ENCODE measurements at regions not wholly inside any gene's neighbourhood (a gene's known extent, or its start where the extent isn't known, plus 50 kb on each side); places are given as distances from the start of the nearest gene placed in this dataset.

DNA sequence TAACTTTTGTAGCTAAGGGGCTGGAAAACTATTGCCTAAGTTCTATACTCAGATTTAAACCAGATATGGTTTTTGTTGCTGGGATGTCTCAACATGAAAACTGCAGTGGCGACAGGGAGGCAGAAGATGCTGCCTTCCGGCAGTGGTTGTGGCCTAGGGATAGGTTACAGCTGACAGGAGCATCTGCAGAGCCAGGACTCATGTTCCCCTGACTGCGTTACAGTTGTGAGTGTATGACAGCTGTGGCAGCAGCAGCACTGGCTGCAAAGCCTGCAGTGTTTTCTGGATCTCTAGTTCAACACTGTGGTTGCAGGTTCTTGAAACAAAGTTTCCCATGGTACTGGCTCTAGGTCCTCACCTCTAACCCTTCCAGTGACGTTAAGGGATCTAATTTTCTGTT is 498.8 kb upstream of the CDH18 start:
- no peaks in the 10 kb centered on the region for H3K36me3 Mint-ChIP-seq (ENCODE audit: insufficient read depth)
- H3K27me3 Mint-ChIP-seq, result no peaks in the 10 kb centered on the region
- H3K4me1 Mint-ChIP-seq (ENCODE audit: low read depth in 2 of 2), result no peaks in the 10 kb centered on the region
- peaks cover 0 to 19% of the 10 kb centered on the region in 2 donors for H3K9me3 Mint-ChIP-seq
- no peak overlapping the region for H3K27ac Mint-ChIP-seq
- DNase-seq, result no peak
- H3K4me3 Mint-ChIP-seq, result no peak overlapping the region
- no peak for ATAC-seq (replicated peaks)

DNA sequence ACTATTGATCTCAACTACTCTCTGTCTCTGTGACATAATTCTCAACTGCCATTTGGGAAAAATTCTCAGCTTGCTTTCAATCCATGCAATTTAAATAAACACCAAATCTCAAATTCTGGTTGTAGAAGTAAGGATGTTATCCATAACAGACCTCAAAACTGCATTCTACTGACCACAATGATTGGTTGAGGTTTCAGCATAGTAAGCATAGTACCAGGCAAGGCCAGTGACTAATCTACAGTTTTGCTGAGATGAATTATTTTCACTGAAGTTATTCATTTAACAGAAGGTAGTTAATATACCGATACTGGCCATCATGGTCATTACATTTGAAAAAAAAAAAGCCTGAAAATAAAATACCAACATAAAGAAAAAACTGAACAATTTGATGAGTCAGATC is 488.0 kb upstream of the CDH18 start:
- Mint-ChIP-seq H3K27ac (no peak overlapping the region), H3K4me3 (no peak overlapping the region), H3K27me3 (no peaks in the 10 kb centered on the region), H3K9me3 (peaks cover 10 to 16% of the 10 kb centered on the region in 2 donors), H3K4me1 (ENCODE audit: low read depth in 2 of 2) (no peaks in the 10 kb centered on the region), H3K36me3 (ENCODE audit: insufficient read depth) (no peaks in the 10 kb centered on the region)
- no peak for ATAC-seq (replicated peaks)
- DNase-seq, result no peak

DNA sequence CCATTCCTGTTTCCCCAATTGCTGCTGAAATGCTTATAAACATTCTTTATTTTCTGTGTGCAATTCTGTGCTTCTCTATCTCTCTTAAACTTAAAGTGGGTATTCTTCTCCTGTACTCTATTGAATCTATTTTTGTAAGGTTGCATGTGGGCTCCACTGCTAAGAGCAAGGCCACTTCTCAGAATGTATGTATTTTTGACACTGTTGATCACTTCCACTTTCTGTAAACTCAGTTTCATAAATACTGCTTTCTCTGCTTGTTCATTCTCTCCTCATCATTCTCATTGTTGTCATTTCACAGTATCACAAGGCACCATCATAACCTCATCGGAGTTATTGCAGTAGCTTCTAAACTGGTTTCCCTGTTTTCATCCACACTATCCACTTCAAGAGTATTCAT is 483.0 kb upstream of the CDH18 start:
- Mint-ChIP-seq H3K4me1 (ENCODE audit: low read depth in 2 of 2) (no peaks in the 10 kb centered on the region), H3K4me3 (no peak overlapping the region), H3K27me3 (no peaks in the 10 kb centered on the region), H3K36me3 (ENCODE audit: insufficient read depth) (no peaks in the 10 kb centered on the region), H3K27ac (no peak overlapping the region), H3K9me3 (peaks cover 0 to 3% of the 10 kb centered on the region in 2 donors)
- ATAC-seq (replicated peaks) (no peak), DNase-seq (no peak)

DNA sequence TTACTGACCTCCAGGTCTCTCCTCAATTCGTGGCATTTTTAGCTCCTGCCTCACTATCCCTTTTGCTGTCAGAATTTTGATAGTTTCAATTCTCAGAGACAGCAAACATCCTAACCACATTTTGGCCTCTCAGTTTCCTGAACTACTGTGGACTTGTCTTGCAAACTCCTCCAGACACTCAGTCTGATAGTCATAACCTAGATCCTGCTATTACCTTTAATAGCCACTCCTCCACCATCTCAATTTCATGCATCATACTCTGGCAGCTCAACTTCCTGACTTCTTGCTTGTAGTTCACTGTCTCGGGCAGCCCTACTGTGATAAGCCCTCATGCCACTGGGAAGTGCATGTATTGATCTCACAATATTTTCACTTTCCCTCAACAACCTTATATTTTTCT is 481.8 kb upstream of the CDH18 start:
- Mint-ChIP-seq H3K27me3 (no peaks in the 10 kb centered on the region), H3K27ac (no peak overlapping the region), H3K9me3 (peaks cover 5% of the 10 kb centered on the region in 2 donors), H3K4me3 (no peak overlapping the region), H3K4me1 (ENCODE audit: low read depth in 2 of 2) (no peaks in the 10 kb centered on the region), H3K36me3 (ENCODE audit: insufficient read depth) (no peaks in the 10 kb centered on the region)
- no peak for ATAC-seq (replicated peaks)
- DNase-seq, result no peak

DNA sequence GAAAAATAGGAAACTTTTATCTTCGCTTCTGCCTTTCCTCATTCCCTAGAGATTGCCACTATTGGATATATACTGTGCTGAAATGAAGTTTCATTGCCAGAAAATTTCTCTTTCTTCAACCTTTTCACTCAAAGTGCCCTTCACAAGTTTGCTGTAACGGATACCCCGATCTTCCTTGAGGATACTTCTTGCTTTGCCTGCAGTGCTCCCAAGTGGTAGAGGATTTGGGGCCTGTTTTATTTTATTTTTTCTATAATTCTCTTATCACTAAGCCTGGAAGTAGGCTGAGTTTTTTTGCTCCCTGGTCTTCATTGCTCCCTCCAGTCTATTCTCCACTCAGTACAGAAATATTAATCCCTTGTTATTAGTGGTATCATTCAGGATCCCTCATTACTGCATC is 481.4 kb upstream of the CDH18 start:
- ATAC-seq (replicated peaks) (no peak), DNase-seq (no peak)
- Mint-ChIP-seq H3K4me1 (ENCODE audit: low read depth in 2 of 2) (no peaks in the 10 kb centered on the region), H3K36me3 (ENCODE audit: insufficient read depth) (no peaks in the 10 kb centered on the region), H3K9me3 (peaks cover 8 to 9% of the 10 kb centered on the region in 2 donors), H3K27me3 (no peaks in the 10 kb centered on the region), H3K4me3 (no peak overlapping the region), H3K27ac (no peak overlapping the region)

DNA sequence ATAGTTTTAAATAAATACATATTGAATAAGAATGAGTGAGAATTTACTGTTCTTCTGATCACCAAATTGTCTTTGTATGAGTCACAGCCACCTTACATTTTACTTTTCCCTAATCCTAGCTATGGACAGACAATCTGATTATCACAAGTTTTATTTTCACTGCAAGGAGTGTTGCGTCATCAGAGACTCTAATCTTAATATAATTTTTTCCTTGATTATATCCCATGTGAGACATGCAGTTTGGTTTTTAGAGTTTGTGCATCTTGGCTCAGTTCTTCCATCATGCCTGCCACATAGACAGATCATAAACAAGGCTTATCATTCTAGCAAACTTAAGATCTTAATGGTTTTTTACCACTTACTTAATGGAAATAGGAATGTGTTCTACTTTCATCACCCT is 478.5 kb upstream of the CDH18 start:
- Mint-ChIP-seq H3K4me1 (ENCODE audit: low read depth in 2 of 2) (no peaks in the 10 kb centered on the region), H3K27ac (no peak overlapping the region), H3K4me3 (no peak overlapping the region), H3K27me3 (no peaks in the 10 kb centered on the region), H3K9me3 (peaks cover 11 to 19% of the 10 kb centered on the region in 2 donors), H3K36me3 (ENCODE audit: insufficient read depth) (no peaks in the 10 kb centered on the region)
- DNase-seq (no peak), ATAC-seq (replicated peaks) (no peak)

DNA sequence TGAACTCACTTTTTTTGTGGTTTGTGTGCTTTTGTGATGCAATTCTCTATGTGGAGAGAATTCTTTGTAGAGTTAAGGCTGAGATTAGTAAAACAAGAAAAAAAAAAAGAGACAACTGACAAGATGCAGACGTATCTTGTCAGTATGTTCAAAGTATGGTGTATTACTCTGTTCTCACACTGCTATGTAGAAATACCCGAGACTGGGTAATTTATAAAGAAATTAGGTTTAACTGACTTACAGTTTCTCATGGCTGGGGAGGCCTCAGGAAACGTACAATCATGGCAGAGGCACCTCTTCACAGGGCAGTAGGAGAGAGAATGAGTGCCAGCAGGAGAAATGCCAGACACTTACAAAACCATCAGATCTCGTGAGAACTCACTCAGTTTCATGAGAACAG is 475.2 kb upstream of the CDH18 start:
- Mint-ChIP-seq H3K36me3 (ENCODE audit: insufficient read depth) (no peaks in the 10 kb centered on the region), H3K4me3 (no peak overlapping the region), H3K27ac (no peak overlapping the region), H3K27me3 (no peaks in the 10 kb centered on the region), H3K4me1 (ENCODE audit: low read depth in 2 of 2) (no peaks in the 10 kb centered on the region), H3K9me3 (peaks cover 10 to 27% of the 10 kb centered on the region in 2 donors)
- ATAC-seq (replicated peaks), result no peak
- DNase-seq, result no peak

DNA sequence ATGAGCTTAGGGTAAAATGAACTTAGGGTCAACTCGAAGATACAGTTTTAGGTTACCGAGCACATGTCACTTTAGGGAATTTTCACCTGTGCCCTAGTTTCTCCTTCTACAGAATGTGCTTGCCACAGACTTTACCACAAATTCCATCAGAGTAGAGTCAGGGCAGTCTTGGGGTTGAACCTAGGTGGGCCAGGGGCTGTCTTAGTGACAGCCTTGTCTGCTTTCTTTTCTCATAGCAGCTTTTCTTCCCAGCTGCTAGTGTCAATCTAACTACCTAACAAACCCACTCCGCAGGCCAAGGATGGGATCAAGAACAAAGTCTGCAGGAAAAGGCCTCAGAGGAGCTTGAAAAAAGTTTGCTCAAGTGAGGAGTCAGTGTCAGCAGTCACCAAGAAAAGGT is 458.1 kb upstream of the CDH18 start:
- H3K27ac Mint-ChIP-seq, result no peak overlapping the region
- H3K4me3 Mint-ChIP-seq, result no peak overlapping the region
- no peaks in the 10 kb centered on the region for H3K27me3 Mint-ChIP-seq
- H3K4me1 Mint-ChIP-seq (ENCODE audit: low read depth in 2 of 2), result no peaks in the 10 kb centered on the region
- H3K9me3 Mint-ChIP-seq, result peaks cover 0 to 4% of the 10 kb centered on the region in 2 donors
- no peak for ATAC-seq (replicated peaks)
- H3K36me3 Mint-ChIP-seq (ENCODE audit: insufficient read depth), result no peaks in the 10 kb centered on the region
- no peak for DNase-seq

DNA sequence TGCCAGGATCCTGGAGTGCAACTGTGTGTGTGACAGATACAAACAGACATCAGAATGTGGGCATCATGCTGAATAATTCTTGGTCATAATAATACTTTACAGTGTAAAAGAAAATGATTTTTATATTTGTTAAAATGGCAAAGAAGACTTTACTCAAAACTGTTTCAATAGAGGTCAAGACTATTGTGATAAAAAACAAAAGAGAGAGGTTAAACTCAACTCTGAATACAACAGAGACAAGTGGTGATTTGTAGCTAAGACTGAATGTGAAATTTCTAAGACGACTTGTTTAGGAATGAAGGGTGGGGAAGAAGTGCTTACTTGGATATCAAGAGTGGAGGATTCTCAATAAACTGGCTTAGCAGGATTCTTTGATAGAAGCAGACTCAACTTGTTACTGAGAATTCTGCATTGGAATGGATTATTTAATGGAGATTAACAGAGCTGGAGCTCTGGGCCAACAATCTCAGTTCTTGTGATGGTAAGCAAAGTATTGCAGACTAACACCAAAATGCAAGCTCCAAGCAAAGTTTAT is 457.4 kb upstream of the CDH18 start:
- ATAC-seq (replicated peaks), result no peak
- DNase-seq, result no peak
- Mint-ChIP-seq H3K4me1 (ENCODE audit: low read depth in 2 of 2) (no peaks in the 10 kb centered on the region), H3K36me3 (ENCODE audit: insufficient read depth) (no peaks in the 10 kb centered on the region), H3K9me3 (peaks cover 0 to 7% of the 10 kb centered on the region in 2 donors), H3K4me3 (no peak overlapping the region), H3K27me3 (no peaks in the 10 kb centered on the region), H3K27ac (no peak overlapping the region)

DNA sequence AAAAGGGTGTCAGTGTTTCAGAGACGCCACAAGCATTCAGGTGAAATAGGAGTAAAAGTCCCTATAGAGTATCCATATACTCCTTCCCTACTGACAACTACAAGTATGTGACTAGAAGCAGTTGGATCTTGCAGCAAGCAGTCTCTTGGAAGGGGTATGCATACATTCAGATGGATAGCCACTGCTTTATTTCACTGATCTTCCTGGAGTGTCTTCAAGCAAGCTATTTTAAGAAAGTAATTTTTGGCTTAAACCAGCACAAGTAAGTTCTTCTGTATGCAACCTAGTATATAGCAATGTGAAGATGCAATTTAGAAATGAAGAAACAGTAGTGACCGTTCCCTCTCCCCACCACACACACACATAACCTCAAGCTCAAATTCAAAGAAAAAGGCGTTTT is 446.8 kb upstream of the CDH18 start:
- H3K9me3 Mint-ChIP-seq, result peaks cover 6 to 13% of the 10 kb centered on the region in 2 donors
- no peak for ATAC-seq (replicated peaks)
- no peak overlapping the region for H3K27ac Mint-ChIP-seq
- no peak for DNase-seq
- H3K36me3 Mint-ChIP-seq (ENCODE audit: insufficient read depth), result no peaks in the 10 kb centered on the region
- no peaks in the 10 kb centered on the region for H3K4me1 Mint-ChIP-seq (ENCODE audit: low read depth in 2 of 2)
- H3K4me3 Mint-ChIP-seq, result no peak overlapping the region
- no peaks in the 10 kb centered on the region for H3K27me3 Mint-ChIP-seq

DNA sequence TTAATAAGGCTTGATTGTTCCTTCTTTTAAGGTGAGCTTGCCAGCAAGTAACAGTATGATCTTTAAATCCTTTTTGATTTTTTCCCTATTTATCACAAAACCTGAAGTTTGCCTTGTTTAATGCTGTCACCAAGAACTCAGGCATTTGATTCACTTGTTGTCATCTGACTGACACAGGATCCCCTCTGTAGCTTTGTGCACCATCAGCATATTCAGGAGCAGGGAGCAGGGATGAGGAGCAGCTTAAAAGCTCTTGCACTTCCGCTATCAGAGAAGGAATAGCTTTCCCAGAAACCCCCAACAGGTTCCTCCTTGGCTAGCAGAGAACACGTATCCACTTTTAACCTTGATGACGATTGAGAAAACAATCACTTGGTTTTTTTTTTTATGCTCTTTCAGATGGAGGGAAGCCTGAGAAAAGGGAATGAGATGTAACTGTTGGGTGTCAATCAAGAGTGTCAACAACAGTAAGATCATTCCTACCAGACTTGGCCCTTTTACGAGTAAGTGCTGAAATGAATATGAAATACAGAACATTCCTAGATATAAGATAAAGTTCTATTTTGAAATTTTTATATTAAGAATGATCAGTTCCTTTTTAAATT is 433.1 kb upstream of the CDH18 start:
- H3K4me3 Mint-ChIP-seq, result no peak overlapping the region
- H3K36me3 Mint-ChIP-seq (ENCODE audit: insufficient read depth), result no peaks in the 10 kb centered on the region
- DNase-seq (no peak), ATAC-seq (replicated peaks) (no peak)
- no peaks in the 10 kb centered on the region for H3K9me3 Mint-ChIP-seq
- no peaks in the 10 kb centered on the region for H3K4me1 Mint-ChIP-seq (ENCODE audit: low read depth in 2 of 2)
- no peaks in the 10 kb centered on the region for H3K27me3 Mint-ChIP-seq
- H3K27ac Mint-ChIP-seq, result no peak overlapping the region

Data from effector memory CD8-positive, alpha-beta T cell (primary cell).